K562 (cell line): ENCODE measurements at regions not wholly inside any gene's neighbourhood (a gene's known extent, or its start where the extent isn't known, plus 50 kb on each side); places are given as distances from the start of the nearest gene placed in this dataset.

Experiments
- ATAC-seq: fragments of 200-7000 bp; cut with Tn5 transposase; 3 replicates; pipeline ENCODE4 v1.9.1; 2020; ENCODE audit warnings: moderate library complexity
- BruUV-seq: library from RNA; stranded (reverse); fragments of 400-500 nt; replicated peaks from 2 replicates; lab custom pipeline; 2021; lab: Mats Ljungman, UMichigan
- CTCF ChIA-PET: fragments of 300-600 bp; formaldehyde crosslinking; extraction: SDS; loops from one replicate; lab custom pipeline; 2021; ENCODE audit warnings: low intra/inter-chr PET ratio; lab: Yijun Ruan, JAX
- POLR2A ChIA-PET: fragments of 300-600, 350-650 bp; sonication (Branson Sonifier 250); formaldehyde crosslinking; extraction: SDS; loops from one replicate; lab custom pipeline; 2021; ENCODE audit warnings: antibody characterized with exemption, inconsistent platforms; lab: Yijun Ruan, JAX
- DNase-seq, 4 experiments: peaks; one replicate each; pipeline versions ENCODE4 v3.0.0 to v3.0.0-alpha.2; 2011 to 2018; ENCODE audit warnings: low spot score in 3 of 4, mixed read lengths in 3 of 4; ENCODE audit errors: extremely low read depth in 1 of 4
- FAIRE-seq: peaks from 2 replicates; lab custom pipeline; 2011; peaks lifted over from hg19 to GRCh38; lab: Jason Lieb, UNC
- H2AFZ ChIP-seq: 2 replicates; pipeline ENCODE4 v1.6.0; 2011; ENCODE audit warnings: low read depth, low read length, control low read depth, inconsistent platforms
- H3K27ac ChIP-seq: fragments of 200-600 bp; 3 replicates; pipeline ENCODE4 v1.8.0; 2011; ENCODE audit warnings: low read depth, mild to moderate bottlenecking, control low read depth, inconsistent platforms, low read length, moderate library complexity, mixed read lengths; ENCODE audit errors: extremely low read depth
- H3K27me3 ChIP-seq, 2 experiments: fragments of 300-600 bp in 1 of 2; 2 replicates in 1 of 2; 3 replicates in 1 of 2; pipeline versions ENCODE4 v1.6.0 to v1.8.0; 2011; ENCODE audit warnings: inconsistent platforms in 2 of 2, low read length in 2 of 2, mild to moderate bottlenecking in 1 of 2, mixed read lengths in 1 of 2, moderate library complexity in 1 of 2; ENCODE audit not compliant: control insufficient read depth in 2 of 2, insufficient read depth in 2 of 2
- H3K36me3 ChIP-seq: fragments of 300-600 bp; 3 replicates; pipeline ENCODE4 v1.8.0; 2011; ENCODE audit warnings: mild to moderate bottlenecking, low read length, inconsistent platforms; ENCODE audit not compliant: control insufficient read depth, insufficient read depth
- H3K4me1 ChIP-seq, 2 experiments: fragments of 200-600 bp in 1 of 2; replicated peaks in 1 of 2; 2 replicates in 1 of 2; 3 replicates in 1 of 2; pipeline versions ENCODE4 v1.5.1 to v1.8.0; 2011; ENCODE audit warnings: inconsistent platforms in 2 of 2, low read length in 2 of 2, mild to moderate bottlenecking in 1 of 2, mixed read lengths in 1 of 2, moderate library complexity in 1 of 2; ENCODE audit not compliant: control insufficient read depth in 2 of 2, insufficient read depth in 2 of 2
- H3K4me2 ChIP-seq: 2 replicates; pipeline ENCODE4 v1.6.1; 2011; ENCODE audit warnings: low read length, control low read depth, inconsistent platforms, mixed read lengths; ENCODE audit not compliant: insufficient read depth
- H3K4me3 ChIP-seq: fragments of 200-600 bp; sonication (generic), shearing (Covaris generic); 2 replicates; pipeline ENCODE4 v1.5.1; 2016; ENCODE audit warnings: control low read depth, inconsistent platforms
- H3K79me2 ChIP-seq: fragments of 200-600 bp; 3 replicates; pipeline ENCODE4 v1.8.0; 2011; ENCODE audit warnings: low read length, inconsistent platforms; ENCODE audit not compliant: control insufficient read depth, insufficient read depth
- H3K9ac ChIP-seq, 2 experiments: 2 replicates each; pipeline versions ENCODE4 v1.6.0 to v1.6.1; 2011; ENCODE audit warnings: low read depth in 2 of 2, low read length in 2 of 2, control low read depth in 1 of 2, inconsistent platforms in 1 of 2, mild to moderate bottlenecking in 1 of 2, mixed read lengths in 1 of 2; ENCODE audit not compliant: insufficient read depth in 1 of 2
- H3K9me1 ChIP-seq: one replicate; pipeline ENCODE4 v1.6.0; 2011; ENCODE audit warnings: inconsistent platforms, mild to moderate bottlenecking, low read length, moderate library complexity; ENCODE audit not compliant: control insufficient read depth, insufficient read depth
- H3K9me3 ChIP-seq: replicated peaks from 2 replicates; pipeline ENCODE4 v1.5.1; 2011; ENCODE audit warnings: low read depth, low read length, inconsistent platforms; ENCODE audit not compliant: control insufficient read depth, insufficient read depth
- H4K20me1 ChIP-seq: replicated peaks from 2 replicates; pipeline ENCODE4 v1.6.1; 2011; ENCODE audit warnings: low read length, inconsistent platforms, mixed read lengths; ENCODE audit not compliant: control insufficient read depth, insufficient read depth
- ESRRB ChIP-seq: fragments of 250-450 bp; sonication (Bioruptor Pico); IDR thresholded peaks from 2 replicates; pipeline ENCODE4 v1.5.0; 2020; ENCODE audit warnings: mild to moderate bottlenecking, moderate library complexity, borderline replicate concordance
- GABPA ChIP-seq: fragments of 200-800 bp; sonication (Bioruptor generic); conservative IDR thresholded peaks from 2 replicates; pipeline ENCODE4 v1.6.1; 2016; ENCODE audit warnings: low read depth, missing genetic modification characterization, missing compliant biosample characterization
- HDAC3 ChIP-seq: fragments of 450-650 bp; IDR thresholded peaks from 2 replicates; pipeline ENCODE4 v1.6.1; 2018; ENCODE audit warnings: borderline replicate concordance, mild to moderate bottlenecking, moderate library complexity; ENCODE audit not compliant: partially characterized antibody
- MCM5 ChIP-seq: fragments of 450-650 bp; IDR thresholded peaks from 2 replicates; pipeline ENCODE4 v1.6.1; 2016; ENCODE audit warnings: low read depth
- MCM7 ChIP-seq, 2 experiments: fragments of 450-650 bp; IDR thresholded peaks; 2 replicates each; pipeline ENCODE4 v1.6.1; 2016 to 2018
- MIER1 ChIP-seq: fragments of 450-650 bp; IDR thresholded peaks from 2 replicates; pipeline ENCODE4 v1.6.1; 2016; ENCODE audit warnings: antibody characterized with exemption, mild to moderate bottlenecking, low read depth
- RBM14 ChIP-seq: fragments of 200-400 bp; formaldehyde crosslinking; IDR thresholded peaks from 2 replicates; pipeline ENCODE4 v1.6.1; 2018; ENCODE audit warnings: low read depth, mild to moderate bottlenecking, low read length, moderate library complexity, borderline replicate concordance; ENCODE audit not compliant: insufficient read depth
- SIN3A ChIP-seq, 2 experiments: fragments of 150-350 bp in 1 of 2; IDR thresholded peaks; 2 replicates each; pipeline ENCODE4 v1.6.1; 2011 to 2016; ENCODE audit warnings: borderline replicate concordance in 2 of 2, low read depth in 2 of 2, low read length in 2 of 2, mild to moderate bottlenecking in 2 of 2, moderate library complexity in 2 of 2; ENCODE audit not compliant: control insufficient read depth in 1 of 2
- SPI1 ChIP-seq: IDR thresholded peaks from 2 replicates; pipeline ENCODE4 v1.6.1; 2011; ENCODE audit warnings: low read depth, low read length, control low read depth, borderline replicate concordance
- WHSC1 ChIP-seq: IDR thresholded peaks from one replicate; pipeline ENCODE4 v1.6.1; 2012; ENCODE audit warnings: low read length, control low read depth, inconsistent platforms
- ZBTB26 ChIP-seq: fragments of 450-650 bp; formaldehyde crosslinking; IDR thresholded peaks from 2 replicates; pipeline ENCODE4 v1.4.0; 2022; ENCODE audit warnings: missing genetic modification characterization
- ZHX1 ChIP-seq: fragments of 150-350 bp; conservative IDR thresholded peaks from 2 replicates; pipeline ENCODE4 v1.6.1; 2014; ENCODE audit warnings: low read length
- ZNF143 ChIP-seq: sonication (generic); formaldehyde crosslinking; IDR thresholded peaks from 2 replicates; pipeline ENCODE4 v1.9.0; 2022; ENCODE audit warnings: mild to moderate bottlenecking, missing genetic modification reagents
- ZNF23 ChIP-seq: fragments of 250-450 bp; sonication (Bioruptor Pico); IDR thresholded peaks from 2 replicates; pipeline ENCODE4 v1.4.0; 2020; ENCODE audit warnings: mild to moderate bottlenecking
- ZNF589 ChIP-seq: fragments of 200-800 bp; sonication (Bioruptor generic); IDR thresholded peaks from 2 replicates; pipeline ENCODE4 v1.6.1; 2016; ENCODE audit warnings: low read depth, missing genetic modification characterization, missing compliant biosample characterization
- WGBS: fragments of 100-300 bp; shearing (Covaris generic); methylation state at CpG from one replicate; pipeline ENCODE4 v1.1.6; 2016; ENCODE audit warnings: low coverage, mixed read lengths; ENCODE audit not compliant: insufficient coverage; ENCODE audit errors: missing lambda C conversion rate; 5-methylcytosine and 5-hydroxymethylcytosine counted together
- in situ Hi-C: fragments of 300-500 bp; cut with MboI; formaldehyde crosslinking; loops from 4 replicates; pipeline ENCODE4 v1.15.0; 2018; ENCODE audit warnings: inconsistent platforms, mixed read lengths
- intact Hi-C: fragments of 100-400 bp; cut with micrococcal nuclease; formaldehyde crosslinking; loops from 2 replicates; pipeline ENCODE4 v1.14.2; 2022
- TF ChIP-seq, protein P1 (sequence below): fragments of 250-450 bp; sonication (Bioruptor Pico); IDR thresholded peaks from 2 replicates; pipeline ENCODE4 v1.8.0; 2022; ENCODE audit warnings: moderate library complexity, mild to moderate bottlenecking, inconsistent platforms
- TF ChIP-seq, protein P2 (sequence below): fragments of 450-650 bp; IDR thresholded peaks from 2 replicates; pipeline ENCODE4 v1.6.1; 2016; ENCODE audit warnings: borderline replicate concordance

GRCh38 chr3:75061806-75062205, 447.3 kb upstream of the CNTN3 start:
- H3K9me3 ChIP-seq: no peaks in the 10 kb centered on the region
- intact Hi-C loops (no loop called here), in situ Hi-C loops (no loop called here)
- H3K9ac ChIP-seq: no peak overlapping the region
- DNase-seq (no peak), ATAC-seq (no peak), FAIRE-seq (no peak)
- H3K9me1 ChIP-seq: no peaks in the 10 kb centered on the region
- no peaks in the 10 kb centered on the region for H4K20me1 ChIP-seq
- H3K36me3 ChIP-seq: no peaks in the 10 kb centered on the region
- H3K79me2 ChIP-seq: no peaks in the 10 kb centered on the region
- 0% methylated on average over 2 of the region's 2 CpGs for WGBS
- no TSS peak for BruUV-seq
- no peaks in the 10 kb centered on the region for H3K4me1 ChIP-seq
- no peak overlapping the region for H3K27ac ChIP-seq
- H3K27me3 ChIP-seq: no peaks in the 10 kb centered on the region
- POLR2A ChIA-PET: no interaction called here
- no peak overlapping the region for H3K4me3 ChIP-seq
- H3K4me2 ChIP-seq: no peak overlapping the region
- CTCF ChIA-PET: no interaction called here
- H2AFZ ChIP-seq: no peak overlapping the region
- TF ChIP-seq, protein P1, sequence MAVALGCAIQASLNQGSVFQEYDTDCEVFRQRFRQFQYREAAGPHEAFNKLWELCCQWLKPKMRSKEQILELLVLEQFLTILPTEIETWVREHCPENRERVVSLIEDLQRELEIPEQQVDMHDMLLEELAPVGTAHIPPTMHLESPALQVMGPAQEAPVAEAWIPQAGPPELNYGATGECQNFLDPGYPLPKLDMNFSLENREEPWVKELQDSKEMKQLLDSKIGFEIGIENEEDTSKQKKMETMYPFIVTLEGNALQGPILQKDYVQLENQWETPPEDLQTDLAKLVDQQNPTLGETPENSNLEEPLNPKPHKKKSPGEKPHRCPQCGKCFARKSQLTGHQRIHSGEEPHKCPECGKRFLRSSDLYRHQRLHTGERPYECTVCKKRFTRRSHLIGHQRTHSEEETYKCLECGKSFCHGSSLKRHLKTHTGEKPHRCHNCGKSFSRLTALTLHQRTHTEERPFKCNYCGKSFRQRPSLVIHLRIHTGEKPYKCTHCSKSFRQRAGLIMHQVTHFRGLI (CRISPR knock-in tag): no peak
- no peak for TF ChIP-seq MCM5
- no peak for TF ChIP-seq ZNF143 (CRISPR knock-in tag)
- no peak for TF ChIP-seq RBM14
- no peak for TF ChIP-seq MCM7 (IDR thresholded peaks at IDR 0.05)
- no peak for TF ChIP-seq SIN3A (IDR thresholded peaks at IDR 0.05; ENCODE audit: borderline replicate concordance in 2 of 2, control insufficient read depth in 1 of 2, low read depth in 2 of 2, low read length in 2 of 2)
- TF ChIP-seq ZNF23 (CRISPR knock-in tag): no peak
- no peak for TF ChIP-seq SPI1
- TF ChIP-seq ZHX1: no peak
- TF ChIP-seq MIER1: no peak
- TF ChIP-seq WHSC1: no peak
- TF ChIP-seq GABPA (tag): no peak
- no peak for TF ChIP-seq ZNF589 (CRISPR knock-in tag)
- TF ChIP-seq HDAC3: no peak
- TF ChIP-seq ESRRB: no peak
- TF ChIP-seq, protein P2, sequence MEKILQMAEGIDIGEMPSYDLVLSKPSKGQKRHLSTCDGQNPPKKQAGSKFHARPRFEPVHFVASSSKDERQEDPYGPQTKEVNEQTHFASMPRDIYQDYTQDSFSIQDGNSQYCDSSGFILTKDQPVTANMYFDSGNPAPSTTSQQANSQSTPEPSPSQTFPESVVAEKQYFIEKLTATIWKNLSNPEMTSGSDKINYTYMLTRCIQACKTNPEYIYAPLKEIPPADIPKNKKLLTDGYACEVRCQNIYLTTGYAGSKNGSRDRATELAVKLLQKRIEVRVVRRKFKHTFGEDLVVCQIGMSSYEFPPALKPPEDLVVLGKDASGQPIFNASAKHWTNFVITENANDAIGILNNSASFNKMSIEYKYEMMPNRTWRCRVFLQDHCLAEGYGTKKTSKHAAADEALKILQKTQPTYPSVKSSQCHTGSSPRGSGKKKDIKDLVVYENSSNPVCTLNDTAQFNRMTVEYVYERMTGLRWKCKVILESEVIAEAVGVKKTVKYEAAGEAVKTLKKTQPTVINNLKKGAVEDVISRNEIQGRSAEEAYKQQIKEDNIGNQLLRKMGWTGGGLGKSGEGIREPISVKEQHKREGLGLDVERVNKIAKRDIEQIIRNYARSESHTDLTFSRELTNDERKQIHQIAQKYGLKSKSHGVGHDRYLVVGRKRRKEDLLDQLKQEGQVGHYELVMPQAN: no peak
- no peak for TF ChIP-seq ZBTB26 (CRISPR knock-in tag)
